ENCODE measurements at regions not wholly inside any gene's neighbourhood (a gene's known extent, or its start where the extent isn't known, plus 50 kb on each side); places are given as distances from the start of the nearest gene placed in this dataset.

DNA sequence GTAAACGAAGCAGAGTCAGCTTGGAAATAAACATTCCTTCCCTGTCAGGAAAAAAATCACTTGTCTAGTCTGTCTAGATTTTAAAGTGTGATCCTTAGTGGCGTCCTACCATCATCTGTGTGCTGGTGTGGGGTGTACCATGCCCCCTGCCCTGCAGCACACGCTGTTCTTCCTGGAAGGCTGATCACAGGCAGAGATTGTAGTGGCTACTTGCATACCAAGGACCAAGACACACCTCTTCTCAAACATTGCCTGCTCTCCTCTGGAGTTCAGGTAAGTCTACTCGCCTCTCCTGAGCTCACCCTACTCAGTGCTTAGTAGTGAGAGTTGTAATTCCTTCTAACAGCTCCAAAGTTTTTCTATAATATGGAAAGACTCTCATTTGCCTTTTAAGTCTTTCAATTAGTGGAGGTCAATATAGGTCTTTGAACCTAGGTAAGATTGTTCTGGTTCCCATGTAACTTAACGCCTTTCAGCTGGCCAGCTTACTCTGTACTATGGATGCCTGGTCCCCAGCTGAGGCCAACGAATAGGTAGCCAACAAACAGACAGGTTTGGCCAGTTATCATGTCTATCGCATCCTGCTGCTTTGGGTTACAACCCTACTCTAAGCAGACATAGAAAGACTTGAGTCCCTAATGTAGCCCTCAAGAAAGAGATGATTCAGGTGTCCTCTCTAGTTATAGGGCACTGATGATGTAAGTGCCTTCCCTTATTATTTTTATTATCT, 55.4 kb downstream of the XCL1 start:
- no peaks in the 10 kb centered on the region for H3K9me3 ChIP-seq (ENCODE audit: control insufficient read depth in 2 of 2, insufficient read depth in 1 of 2, low read length in 1 of 2)
- DNase-seq (ENCODE audit: low read depth in 6 of 9, low spot score in 9 of 9), result no peak
- no peak overlapping the region for H3K27ac ChIP-seq (ENCODE audit: low read depth in 1 of 2, low read length in 1 of 2)
- no peak overlapping the region for H3K4me3 ChIP-seq (ENCODE audit: low read length in 2 of 2)
- no peaks in the 10 kb centered on the region for H3K4me1 ChIP-seq (ENCODE audit: control insufficient read depth in 2 of 2, insufficient read depth in 2 of 2, low read length in 2 of 2)
- no peaks in the 10 kb centered on the region for H3K36me3 ChIP-seq (ENCODE audit: control insufficient read depth in 2 of 2, insufficient read depth in 2 of 2, low read length in 1 of 2)
- 93% methylated on average over 7 of the region's 7 CpGs for WGBS
- no peaks in the 10 kb centered on the region for H3K27me3 ChIP-seq (ENCODE audit: control insufficient read depth in 2 of 2, insufficient read depth in 1 of 2, low read length in 1 of 2)

DNA sequence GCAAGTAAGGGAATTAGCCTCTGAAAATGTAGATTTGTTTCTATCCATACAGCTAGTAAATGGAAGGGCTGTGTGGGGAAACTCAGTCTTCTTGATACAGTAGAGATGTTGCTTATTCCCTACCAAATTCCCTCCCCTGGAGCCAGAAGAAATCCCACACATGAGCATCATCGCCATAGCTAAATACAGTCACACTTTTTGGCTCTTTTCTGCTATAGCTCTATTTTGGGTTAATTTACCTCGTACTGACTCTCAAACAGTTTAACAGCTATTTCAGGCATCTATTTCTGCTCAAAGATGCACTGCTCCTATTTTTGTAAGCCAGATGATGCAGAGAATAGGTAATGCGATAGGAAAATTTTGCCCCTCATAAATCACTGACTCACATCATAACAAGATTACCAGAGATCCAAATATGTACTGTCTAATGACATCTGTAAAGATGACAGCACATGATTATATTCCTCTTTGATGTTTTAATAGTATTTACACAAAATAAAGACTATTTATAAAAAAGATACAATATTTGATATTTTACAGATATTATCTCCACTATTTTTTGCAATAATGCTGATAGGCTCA, 58.6 kb downstream of the XCL1 start:
- no peaks in the 10 kb centered on the region for H3K27me3 ChIP-seq (ENCODE audit: control insufficient read depth in 2 of 2, insufficient read depth in 1 of 2, low read length in 1 of 2)
- H3K27ac ChIP-seq (ENCODE audit: low read depth in 1 of 2, low read length in 1 of 2), result no peak overlapping the region
- no peak overlapping the region for H3K4me3 ChIP-seq (ENCODE audit: low read length in 2 of 2)
- no peak for DNase-seq (ENCODE audit: low read depth in 6 of 9, low spot score in 9 of 9)
- no peaks in the 10 kb centered on the region for H3K36me3 ChIP-seq (ENCODE audit: control insufficient read depth in 2 of 2, insufficient read depth in 2 of 2, low read length in 1 of 2)
- 95% methylated on average over 3 of the region's 3 CpGs for WGBS
- H3K4me1 ChIP-seq (ENCODE audit: control insufficient read depth in 2 of 2, insufficient read depth in 2 of 2, low read length in 2 of 2), result no peaks in the 10 kb centered on the region
- no peaks in the 10 kb centered on the region for H3K9me3 ChIP-seq (ENCODE audit: control insufficient read depth in 2 of 2, insufficient read depth in 1 of 2, low read length in 1 of 2)

DNA sequence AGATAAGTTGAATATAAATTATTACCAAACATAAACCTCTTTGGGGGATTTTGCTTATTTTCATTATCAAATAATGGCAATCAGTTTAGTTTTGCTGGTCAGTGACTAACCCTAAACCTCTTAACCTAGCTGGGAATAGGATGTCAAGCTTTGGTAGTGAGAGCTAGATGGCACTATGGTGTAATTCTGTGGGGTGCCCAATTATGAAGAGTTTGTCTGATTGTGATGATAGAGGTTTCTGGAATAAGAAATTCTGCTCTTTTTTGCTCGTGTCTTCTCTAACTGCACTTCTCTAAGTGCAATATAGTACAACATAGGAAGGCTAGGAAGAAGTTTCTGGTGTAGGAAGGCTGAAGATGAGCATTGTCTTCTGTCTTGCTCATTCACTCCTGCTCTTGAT, 59.8 kb downstream of the XCL1 start:
- Histone ChIP-seq H3K4me1 (ENCODE audit: control insufficient read depth in 2 of 2, insufficient read depth in 2 of 2, low read length in 2 of 2) (no peaks in the 10 kb centered on the region), H3K36me3 (ENCODE audit: control insufficient read depth in 2 of 2, insufficient read depth in 2 of 2, low read length in 1 of 2) (no peaks in the 10 kb centered on the region), H3K27ac (ENCODE audit: low read depth in 1 of 2, low read length in 1 of 2) (no peak overlapping the region), H3K27me3 (ENCODE audit: control insufficient read depth in 2 of 2, insufficient read depth in 1 of 2, low read length in 1 of 2) (no peaks in the 10 kb centered on the region), H3K4me3 (ENCODE audit: low read length in 2 of 2) (no peak overlapping the region), H3K9me3 (ENCODE audit: control insufficient read depth in 2 of 2, insufficient read depth in 1 of 2, low read length in 1 of 2) (no peaks in the 10 kb centered on the region)
- WGBS, result 48% methylated on average over 1 of the region's 1 CpG
- DNase-seq (ENCODE audit: low read depth in 6 of 9, low spot score in 9 of 9), result no peak

DNA sequence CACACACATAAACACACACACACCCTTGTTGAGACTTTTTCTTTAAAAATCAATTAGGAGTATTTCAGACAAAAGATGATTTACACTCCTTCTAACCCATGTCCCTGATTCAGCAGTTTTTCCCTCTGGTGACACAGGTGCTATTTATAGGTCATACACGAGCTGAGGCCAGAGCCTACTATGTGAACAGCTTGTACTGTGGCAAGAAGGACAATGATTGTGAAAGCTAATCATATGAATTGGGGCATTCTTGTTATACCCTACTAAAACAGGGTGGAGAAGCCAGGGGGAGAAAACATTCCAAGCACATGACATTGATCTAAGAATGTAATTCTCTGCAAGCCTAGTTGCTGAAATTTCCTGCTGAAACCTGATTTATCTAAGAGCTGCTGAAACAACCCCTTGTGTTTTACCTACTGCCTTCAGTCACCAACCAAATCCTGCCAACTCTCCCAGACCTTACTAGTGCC, 60.3 kb downstream of the XCL1 start:
- Histone ChIP-seq H3K9me3 (ENCODE audit: control insufficient read depth in 2 of 2, insufficient read depth in 1 of 2, low read length in 1 of 2) (no peaks in the 10 kb centered on the region), H3K36me3 (ENCODE audit: control insufficient read depth in 2 of 2, insufficient read depth in 2 of 2, low read length in 1 of 2) (no peaks in the 10 kb centered on the region), H3K4me3 (ENCODE audit: low read length in 2 of 2) (no peak overlapping the region), H3K4me1 (ENCODE audit: control insufficient read depth in 2 of 2, insufficient read depth in 2 of 2, low read length in 2 of 2) (no peaks in the 10 kb centered on the region), H3K27me3 (ENCODE audit: control insufficient read depth in 2 of 2, insufficient read depth in 1 of 2, low read length in 1 of 2) (no peaks in the 10 kb centered on the region), H3K27ac (ENCODE audit: low read depth in 1 of 2, low read length in 1 of 2) (no peak overlapping the region)
- no peak for DNase-seq (ENCODE audit: low read depth in 6 of 9, low spot score in 9 of 9)
- WGBS, result 24% methylated on average over 1 of the region's 1 CpG

DNA sequence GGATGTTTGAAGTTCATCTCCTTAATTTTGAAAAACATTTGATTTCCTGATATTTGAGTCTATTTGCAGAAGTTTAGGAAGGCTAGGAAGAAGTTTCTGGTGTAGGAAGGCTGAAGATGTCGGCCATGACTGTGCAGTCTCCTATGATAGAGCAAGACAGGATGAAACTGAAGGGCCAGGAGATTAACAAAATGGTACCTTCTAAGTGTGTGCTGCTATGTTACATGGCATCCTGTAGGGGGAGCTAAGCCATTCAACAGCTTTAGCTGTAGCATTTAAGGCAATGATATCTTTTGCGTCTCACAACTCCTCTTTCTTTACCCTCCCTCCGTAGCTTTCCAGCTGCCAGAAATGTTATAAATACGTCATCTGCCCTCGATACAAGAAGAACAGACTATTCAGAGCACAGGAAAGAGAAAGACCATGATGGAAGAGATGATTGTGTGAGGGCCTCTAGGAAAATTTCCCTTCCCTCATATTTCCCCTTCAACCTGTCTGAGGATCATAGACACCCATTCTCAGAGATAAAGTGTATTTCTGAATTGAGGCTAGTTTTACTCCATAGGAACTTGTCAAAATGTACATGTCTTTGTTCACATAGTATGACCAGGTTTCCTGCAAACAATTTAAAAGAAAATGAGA, 61.1 kb downstream of the XCL1 start:
- H3K4me3 ChIP-seq (ENCODE audit: low read length in 2 of 2), result no peak overlapping the region
- H3K36me3 ChIP-seq (ENCODE audit: control insufficient read depth in 2 of 2, insufficient read depth in 2 of 2, low read length in 1 of 2), result no peaks in the 10 kb centered on the region
- WGBS, result 96% methylated on average over 5 of the region's 5 CpGs
- peak in 3 of 9 donors; percentile 2 to 12 (median 8) for DNase-seq (ENCODE audit: low read depth in 6 of 9, low spot score in 9 of 9)
- no peaks in the 10 kb centered on the region for H3K27me3 ChIP-seq (ENCODE audit: control insufficient read depth in 2 of 2, insufficient read depth in 1 of 2, low read length in 1 of 2)
- no peaks in the 10 kb centered on the region for H3K9me3 ChIP-seq (ENCODE audit: control insufficient read depth in 2 of 2, insufficient read depth in 1 of 2, low read length in 1 of 2)
- no peaks in the 10 kb centered on the region for H3K4me1 ChIP-seq (ENCODE audit: control insufficient read depth in 2 of 2, insufficient read depth in 2 of 2, low read length in 2 of 2)
- H3K27ac ChIP-seq (ENCODE audit: low read depth in 1 of 2, low read length in 1 of 2), result no peak overlapping the region

DNA sequence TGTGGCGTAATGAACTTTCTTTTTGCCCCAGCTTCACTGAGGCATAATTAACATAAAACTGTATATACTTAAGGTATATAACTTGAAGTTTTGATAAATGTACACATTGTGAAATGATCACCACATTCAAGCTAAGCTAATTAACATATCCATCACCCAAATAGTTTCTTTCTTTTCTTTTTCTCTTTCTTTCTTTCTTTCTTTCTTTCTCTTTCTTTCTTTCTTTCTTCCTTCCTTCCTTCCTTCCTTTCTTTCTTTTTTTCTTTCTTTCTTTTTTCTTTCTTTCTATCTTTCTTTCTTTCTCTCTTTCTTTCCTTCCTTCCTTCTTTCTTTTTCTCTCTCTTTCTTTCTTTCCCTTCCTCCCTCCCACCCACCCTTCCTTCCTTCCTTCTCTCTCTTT, 62.5 kb downstream of the XCL1 start:
- no peak for DNase-seq (ENCODE audit: low read depth in 6 of 9, low spot score in 9 of 9)
- no peak overlapping the region for H3K4me3 ChIP-seq (ENCODE audit: low read length in 2 of 2)
- H3K9me3 ChIP-seq (ENCODE audit: control insufficient read depth in 2 of 2, insufficient read depth in 1 of 2, low read length in 1 of 2), result no peaks in the 10 kb centered on the region
- H3K27ac ChIP-seq (ENCODE audit: low read depth in 1 of 2, low read length in 1 of 2), result no peak overlapping the region
- no peaks in the 10 kb centered on the region for H3K4me1 ChIP-seq (ENCODE audit: control insufficient read depth in 2 of 2, insufficient read depth in 2 of 2, low read length in 2 of 2)
- H3K36me3 ChIP-seq (ENCODE audit: control insufficient read depth in 2 of 2, insufficient read depth in 2 of 2, low read length in 1 of 2), result no peaks in the 10 kb centered on the region
- WGBS, result 96% methylated on average over 1 of the region's 1 CpG
- H3K27me3 ChIP-seq (ENCODE audit: control insufficient read depth in 2 of 2, insufficient read depth in 1 of 2, low read length in 1 of 2), result no peaks in the 10 kb centered on the region

DNA sequence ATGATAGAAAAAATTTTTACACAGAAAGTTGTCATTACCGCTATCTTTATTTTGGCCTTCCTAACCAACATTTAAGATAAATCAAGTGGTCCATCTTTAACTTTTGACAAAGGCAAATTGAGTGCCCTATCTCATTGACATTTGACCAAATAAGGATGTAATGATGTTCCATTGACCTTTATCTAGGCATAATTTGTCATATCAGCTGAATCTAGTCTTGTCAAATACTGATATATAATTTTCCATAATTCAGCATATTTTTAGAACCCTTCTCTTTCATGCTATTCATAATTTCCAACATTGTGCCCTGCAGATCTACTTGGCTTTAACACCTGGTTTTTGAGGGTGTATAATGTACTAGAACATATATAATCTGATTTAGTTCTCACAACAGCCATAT, 63.8 kb downstream of the XCL1 start:
- no peak for DNase-seq (ENCODE audit: low read depth in 6 of 9, low spot score in 9 of 9)
- Histone ChIP-seq H3K27ac (ENCODE audit: low read depth in 1 of 2, low read length in 1 of 2) (no peak overlapping the region), H3K9me3 (ENCODE audit: control insufficient read depth in 2 of 2, insufficient read depth in 1 of 2, low read length in 1 of 2) (no peaks in the 10 kb centered on the region), H3K36me3 (ENCODE audit: control insufficient read depth in 2 of 2, insufficient read depth in 2 of 2, low read length in 1 of 2) (no peaks in the 10 kb centered on the region), H3K27me3 (ENCODE audit: control insufficient read depth in 2 of 2, insufficient read depth in 1 of 2, low read length in 1 of 2) (no peaks in the 10 kb centered on the region), H3K4me3 (ENCODE audit: low read length in 2 of 2) (no peak overlapping the region), H3K4me1 (ENCODE audit: control insufficient read depth in 2 of 2, insufficient read depth in 2 of 2, low read length in 2 of 2) (no peaks in the 10 kb centered on the region)
- 96% methylated on average over 1 of the region's 1 CpG for WGBS

DNA sequence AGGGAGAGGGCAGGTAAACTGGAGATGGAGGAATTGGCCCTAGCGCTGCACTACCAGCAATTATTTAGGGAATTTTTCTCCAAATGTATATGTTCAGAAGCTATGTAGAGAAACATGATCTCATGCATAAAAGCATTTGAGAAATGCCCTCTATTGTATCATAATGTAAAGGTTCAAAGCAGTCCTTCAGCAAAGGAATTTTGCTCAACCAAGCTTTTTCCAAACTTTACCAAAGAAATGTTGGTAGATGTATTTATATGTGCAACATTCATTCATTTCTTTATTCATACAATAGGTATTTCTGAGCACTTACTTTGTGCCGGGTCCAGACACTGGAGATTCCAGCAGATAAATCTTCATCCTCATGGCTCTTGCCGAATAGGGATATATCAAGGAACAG, 64.4 kb downstream of the XCL1 start:
- Histone ChIP-seq H3K4me3 (ENCODE audit: low read length in 2 of 2) (no peak overlapping the region), H3K27ac (ENCODE audit: low read depth in 1 of 2, low read length in 1 of 2) (no peak overlapping the region), H3K9me3 (ENCODE audit: control insufficient read depth in 2 of 2, insufficient read depth in 1 of 2, low read length in 1 of 2) (no peaks in the 10 kb centered on the region), H3K36me3 (ENCODE audit: control insufficient read depth in 2 of 2, insufficient read depth in 2 of 2, low read length in 1 of 2) (no peaks in the 10 kb centered on the region), H3K4me1 (ENCODE audit: control insufficient read depth in 2 of 2, insufficient read depth in 2 of 2, low read length in 2 of 2) (no peaks in the 10 kb centered on the region), H3K27me3 (ENCODE audit: control insufficient read depth in 2 of 2, insufficient read depth in 1 of 2, low read length in 1 of 2) (no peaks in the 10 kb centered on the region)
- 98% methylated on average over 3 of the region's 3 CpGs for WGBS
- no peak for DNase-seq (ENCODE audit: low read depth in 6 of 9, low spot score in 9 of 9)

DNA sequence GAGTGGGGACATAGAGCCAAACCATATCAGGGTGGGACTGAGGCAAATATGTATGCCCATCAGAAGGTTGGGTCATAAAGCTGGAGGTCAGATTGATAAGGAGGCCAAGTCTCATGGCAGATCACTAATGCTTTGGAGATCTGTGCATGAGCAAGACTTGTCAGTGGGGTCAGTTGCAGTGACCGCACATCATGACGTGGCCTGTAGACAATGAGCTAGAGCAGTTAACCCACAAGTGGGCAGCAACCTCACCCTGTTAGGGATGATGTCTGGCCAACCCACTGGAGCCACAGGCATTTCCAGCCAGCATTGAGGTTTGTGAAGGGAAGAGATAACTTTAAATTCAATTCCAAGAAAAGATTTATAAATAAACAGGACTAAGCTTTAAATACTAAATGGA, 66.7 kb downstream of the XCL1 start:
- Histone ChIP-seq H3K27ac (ENCODE audit: low read depth in 1 of 2, low read length in 1 of 2) (no peak overlapping the region), H3K4me3 (ENCODE audit: low read length in 2 of 2) (no peak overlapping the region), H3K27me3 (ENCODE audit: control insufficient read depth in 2 of 2, insufficient read depth in 1 of 2, low read length in 1 of 2) (no peaks in the 10 kb centered on the region), H3K4me1 (ENCODE audit: control insufficient read depth in 2 of 2, insufficient read depth in 2 of 2, low read length in 2 of 2) (no peaks in the 10 kb centered on the region), H3K9me3 (ENCODE audit: control insufficient read depth in 2 of 2, insufficient read depth in 1 of 2, low read length in 1 of 2) (no peaks in the 10 kb centered on the region), H3K36me3 (ENCODE audit: control insufficient read depth in 2 of 2, insufficient read depth in 2 of 2, low read length in 1 of 2) (no peaks in the 10 kb centered on the region)
- DNase-seq (ENCODE audit: low read depth in 6 of 9, low spot score in 9 of 9), result no peak
- WGBS, result 98% methylated on average over 2 of the region's 2 CpGs
